K562 (cell line): ENCODE measurements at regions not wholly inside any gene's neighbourhood (a gene's known extent, or its start where the extent isn't known, plus 50 kb on each side); places are given as distances from the start of the nearest gene placed in this dataset.
A peak's percentile ranks its signal among the peaks of the same experiment; 100 is the strongest.

Experiments
- ADNP ChIP-seq: fragments of 200-800 bp; sonication (Bioruptor generic); IDR thresholded peaks from 2 replicates; pipeline ENCODE4 v1.6.1; 2016; ENCODE audit warnings: missing genetic modification characterization, missing compliant biosample characterization
- BRD4 ChIP-seq: fragments of 200-600 bp; sonication (generic); IDR thresholded peaks from 2 replicates; pipeline ENCODE4 v1.6.1; 2017; ENCODE audit warnings: inconsistent platforms
- CC2D1A ChIP-seq: fragments of 450-650 bp; IDR thresholded peaks from 2 replicates; pipeline ENCODE4 v1.6.1; 2017; ENCODE audit warnings: mild to moderate bottlenecking
- CEBPB ChIP-seq: fragments of 450-650 bp; IDR thresholded peaks from 2 replicates; pipeline ENCODE4 v1.6.1; 2016; ENCODE audit warnings: missing genetic modification characterization, missing compliant biosample characterization
- CSDE1 ChIP-seq, 2 experiments: fragments of 450-650 bp; IDR thresholded peaks; 2 replicates each; pipeline ENCODE4 v1.6.1; 2016; ENCODE audit warnings: mild to moderate bottlenecking in 1 of 2
- DLX4 ChIP-seq: fragments of 250-450 bp; sonication (Bioruptor Pico); IDR thresholded peaks from 2 replicates; pipeline ENCODE4 v1.6.1; 2021; ENCODE audit warnings: mild to moderate bottlenecking
- FIP1L1 ChIP-seq: fragments of 200-400 bp; formaldehyde crosslinking; IDR thresholded peaks from 2 replicates; pipeline ENCODE4 v1.6.1; 2018; ENCODE audit warnings: mild to moderate bottlenecking, low read depth, low read length; ENCODE audit not compliant: poor library complexity, severe bottlenecking
- FOXM1 ChIP-seq, 2 experiments: fragments of 450-650 bp in 1 of 2; sonication (generic) in 1 of 2; formaldehyde crosslinking in 1 of 2; IDR thresholded peaks; 2 replicates each; pipeline versions ENCODE4 v1.6.1 to v1.9.0; 2017 to 2022; ENCODE audit warnings: low read depth in 2 of 2, mild to moderate bottlenecking in 2 of 2, missing genetic modification reagents in 1 of 2, moderate library complexity in 1 of 2
- GATAD2B ChIP-seq: fragments of 450-650 bp; IDR thresholded peaks from 2 replicates; pipeline ENCODE4 v1.6.1; 2017; ENCODE audit warnings: mild to moderate bottlenecking, borderline replicate concordance
- HNRNPL ChIP-seq: fragments of 200-400 bp; formaldehyde crosslinking; IDR thresholded peaks from 2 replicates; pipeline ENCODE4 v1.6.1; 2017; ENCODE audit warnings: low read depth, mild to moderate bottlenecking, low read length
- KLF16 ChIP-seq: IDR thresholded peaks from 2 replicates; pipeline ENCODE4 v1.6.1; 2016; ENCODE audit warnings: antibody characterized with exemption
- RFX5 ChIP-seq: IDR thresholded peaks from 2 replicates; pipeline ENCODE4 v1.6.1; 2011; ENCODE audit warnings: low read depth, mild to moderate bottlenecking, improper control_type of control experiment, low read length
- RFX7 ChIP-seq: fragments of 250-450 bp; sonication (Bioruptor Pico); IDR thresholded peaks from 2 replicates; pipeline ENCODE4 v1.5.1; 2021; ENCODE audit warnings: mild to moderate bottlenecking
- SMARCA5 ChIP-seq: fragments of 450-650 bp; IDR thresholded peaks from 2 replicates; pipeline ENCODE4 v1.6.1; 2016
- SMARCE1 ChIP-seq: fragments of 450-650 bp; IDR thresholded peaks from 2 replicates; pipeline ENCODE4 v1.7.1; 2016; ENCODE audit warnings: mild to moderate bottlenecking
- TEAD4 ChIP-seq, 2 experiments: sonication (generic) in 1 of 2; formaldehyde crosslinking in 1 of 2; IDR thresholded peaks; 2 replicates each; pipeline versions ENCODE4 v1.6.1 to v1.8.0; 2012 to 2022; ENCODE audit warnings: borderline replicate concordance in 1 of 2, inconsistent platforms in 1 of 2, low read length in 1 of 2, mild to moderate bottlenecking in 1 of 2, missing genetic modification reagents in 1 of 2
- YY1 ChIP-seq, 3 experiments: IDR thresholded peaks; 2 replicates each; pipeline ENCODE4 v1.6.1; 2011; ENCODE audit warnings: low read length in 2 of 3, mild to moderate bottlenecking in 2 of 3, moderate library complexity in 2 of 3, borderline replicate concordance in 1 of 3, control low read depth in 1 of 3, low read depth in 1 of 3; ENCODE audit not compliant: insufficient read depth in 3 of 3, insufficient replicate concordance in 2 of 3, control insufficient read depth in 1 of 3, insufficient read length in 1 of 3; ENCODE audit errors: extremely low read depth in 1 of 3
- ZBTB5 ChIP-seq: fragments of 450-650 bp; IDR thresholded peaks from 2 replicates; pipeline ENCODE4 v1.6.1; 2017; ENCODE audit warnings: antibody characterized with exemption
- ZFX ChIP-seq: sonication (generic); formaldehyde crosslinking; IDR thresholded peaks from 2 replicates; pipeline ENCODE4 v1.8.0; 2022; ENCODE audit warnings: mild to moderate bottlenecking, missing genetic modification reagents, moderate library complexity
- ZKSCAN3 ChIP-seq: fragments of 250-450 bp; sonication (Bioruptor Pico); IDR thresholded peaks from 2 replicates; pipeline ENCODE4 v1.4.0; 2020
- ZNF239 ChIP-seq: fragments of 250-450 bp; sonication (Bioruptor Pico); IDR thresholded peaks from 2 replicates; pipeline ENCODE4 v1.4.0; 2020; ENCODE audit warnings: mild to moderate bottlenecking
- ZNF586 ChIP-seq: fragments of 450-650 bp; formaldehyde crosslinking; conservative IDR thresholded peaks from 2 replicates; pipeline ENCODE4 v1.4.0; 2020; ENCODE audit warnings: mild to moderate bottlenecking, moderate library complexity
- ZNF75A ChIP-seq: fragments of 450-650 bp; formaldehyde crosslinking; IDR thresholded peaks from 2 replicates; pipeline ENCODE4 v1.4.0; 2020; ENCODE audit warnings: mild to moderate bottlenecking
- TF ChIP-seq, protein P1 (sequence below): fragments of 250-450 bp; sonication (Bioruptor Pico); IDR thresholded peaks from 2 replicates; pipeline ENCODE4 v1.9.0; 2021; ENCODE audit warnings: mild to moderate bottlenecking
- TF ChIP-seq, protein P2 (sequence below): fragments of 250-450 bp; sonication (Bioruptor Pico); IDR thresholded peaks from 2 replicates; pipeline ENCODE4 v1.8.0; 2021; ENCODE audit warnings: mild to moderate bottlenecking, moderate library complexity

GRCh38 chr13:21297914-21298831, 121.7 kb downstream of the MRPL57 start (continued):
- no peak for TF ChIP-seq ZBTB5
- no peak for TF ChIP-seq ZFX (CRISPR knock-in tag)
- TF ChIP-seq CSDE1 (IDR thresholded peaks at IDR 0.05) = no peak
- no peak for TF ChIP-seq HNRNPL
- TF ChIP-seq ZNF239 (CRISPR knock-in tag) = no peak
- TF ChIP-seq RFX7 (CRISPR knock-in tag) = no peak
- 0 out of 2 replicates have a peak, but pooled peaks have one; percentile 12 for TF ChIP-seq TEAD4 (IDR thresholded peaks at IDR 0.05; ENCODE audit: low read length)
- no peak for TF ChIP-seq TEAD4 (CRISPR knock-in tag; IDR thresholded peaks at IDR 0.05; ENCODE audit: borderline replicate concordance)
- no peak for TF ChIP-seq ZNF586 (CRISPR knock-in tag)
- TF ChIP-seq GATAD2B = no peak
- no peak for TF ChIP-seq FOXM1 (IDR thresholded peaks at IDR 0.05; ENCODE audit: low read depth)
- no peak for TF ChIP-seq FOXM1 (CRISPR knock-in tag; IDR thresholded peaks at IDR 0.05; ENCODE audit: low read depth)
- TF ChIP-seq ZKSCAN3 = no peak
- no peak for TF ChIP-seq BRD4
- TF ChIP-seq RFX5 = no peak
- TF ChIP-seq, protein P1, sequence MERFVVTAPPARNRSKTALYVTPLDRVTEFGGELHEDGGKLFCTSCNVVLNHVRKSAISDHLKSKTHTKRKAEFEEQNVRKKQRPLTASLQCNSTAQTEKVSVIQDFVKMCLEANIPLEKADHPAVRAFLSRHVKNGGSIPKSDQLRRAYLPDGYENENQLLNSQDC = no peak
- TF ChIP-seq, protein P2, sequence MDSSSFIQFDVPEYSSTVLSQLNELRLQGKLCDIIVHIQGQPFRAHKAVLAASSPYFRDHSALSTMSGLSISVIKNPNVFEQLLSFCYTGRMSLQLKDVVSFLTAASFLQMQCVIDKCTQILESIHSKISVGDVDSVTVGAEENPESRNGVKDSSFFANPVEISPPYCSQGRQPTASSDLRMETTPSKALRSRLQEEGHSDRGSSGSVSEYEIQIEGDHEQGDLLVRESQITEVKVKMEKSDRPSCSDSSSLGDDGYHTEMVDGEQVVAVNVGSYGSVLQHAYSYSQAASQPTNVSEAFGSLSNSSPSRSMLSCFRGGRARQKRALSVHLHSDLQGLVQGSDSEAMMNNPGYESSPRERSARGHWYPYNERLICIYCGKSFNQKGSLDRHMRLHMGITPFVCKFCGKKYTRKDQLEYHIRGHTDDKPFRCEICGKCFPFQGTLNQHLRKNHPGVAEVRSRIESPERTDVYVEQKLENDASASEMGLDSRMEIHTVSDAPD (CRISPR knock-in tag) = no peak
- TF ChIP-seq SMARCA5 = no peak
- TF ChIP-seq ZNF75A = no peak
- TF ChIP-seq KLF16 = no peak
- no peak for TF ChIP-seq ADNP
- no peak for TF ChIP-seq SMARCE1
- no peak for TF ChIP-seq FIP1L1
- no peak for TF ChIP-seq YY1 (IDR thresholded peaks at IDR 0.05; ENCODE audit: borderline replicate concordance in 1 of 3, control insufficient read depth in 1 of 3, extremely low read depth in 1 of 3, insufficient read depth in 3 of 3, insufficient read length in 1 of 3, insufficient replicate concordance in 2 of 3, low read depth in 1 of 3, low read length in 2 of 3)
- TF ChIP-seq CEBPB = no peak
- TF ChIP-seq CC2D1A = no peak
- TF ChIP-seq DLX4 (CRISPR knock-in tag) = no peak
